WTC11 (cell line): ENCODE measurements at regions not wholly inside any gene's neighbourhood (a gene's known extent, or its start where the extent isn't known, plus 50 kb on each side); places are given as distances from the start of the nearest gene placed in this dataset.

ENCODE experiments used
- ATAC-seq: fragments of 200-7000 bp; cut with Tn5 transposase; 2 replicates; pipeline ENCODE4 v1.10.0; 2021; ENCODE audit warnings: mild to moderate bottlenecking, moderate library complexity
- CTCF ChIA-PET: fragments of 300-600 bp; sonication (Branson Sonifier 250); formaldehyde crosslinking; loops from one replicate; lab custom pipeline; 2021; ENCODE audit warnings: antibody characterized with exemption; lab: Charles Lee
- POLR2A ChIA-PET: fragments of 350-600 bp; sonication (Branson Sonifier 250); formaldehyde crosslinking; loops from one replicate; lab custom pipeline; 2021; ENCODE audit warnings: antibody characterized with exemption; lab: Charles Lee
- DNase-seq: peaks from one replicate; pipeline ENCODE4 v3.0.0; 2021; ENCODE audit warnings: low spot score
- H3K27ac Mint-ChIP-seq: 2 replicates; pipeline ENCODE4 v1.8.0; 2021; ENCODE audit warnings: mixed read lengths
- H3K27me3 Mint-ChIP-seq: 2 replicates; pipeline ENCODE4 v1.8.0; 2021; ENCODE audit warnings: low read depth, mild to moderate bottlenecking, moderate library complexity, mixed read lengths
- H3K36me3 Mint-ChIP-seq: 2 replicates; pipeline ENCODE4 v1.8.0; 2021; ENCODE audit warnings: mixed read lengths
- H3K4me1 Mint-ChIP-seq: 2 replicates; pipeline ENCODE4 v1.8.0; 2022; ENCODE audit warnings: mixed read lengths
- H3K4me3 Mint-ChIP-seq: 2 replicates; pipeline ENCODE4 v1.8.0; 2021; ENCODE audit warnings: mild to moderate bottlenecking, moderate library complexity, mixed read lengths
- H3K9me3 Mint-ChIP-seq: 2 replicates; pipeline ENCODE4 v1.8.0; 2021; ENCODE audit warnings: mixed read lengths
- ESRRA ChIP-seq: sonication (generic); formaldehyde crosslinking; IDR thresholded peaks from 2 replicates; pipeline ENCODE4 v1.8.1; 2022; ENCODE audit warnings: mild to moderate bottlenecking, missing genetic modification reagents, borderline replicate concordance
- JAZF1 ChIP-seq: fragments of 250-450 bp; sonication (Bioruptor Pico); IDR thresholded peaks from 2 replicates; pipeline ENCODE4 v1.9.0; 2021; ENCODE audit warnings: moderate library complexity, mild to moderate bottlenecking, inconsistent platforms
- MXD4 ChIP-seq: fragments of 250-450 bp; sonication (Bioruptor Pico); IDR thresholded peaks from 2 replicates; pipeline ENCODE4 v1.8.0; 2021; ENCODE audit warnings: mild to moderate bottlenecking, moderate library complexity, borderline replicate concordance
- NFYB ChIP-seq: sonication (generic); formaldehyde crosslinking; conservative IDR thresholded peaks from 2 replicates; pipeline ENCODE4 v1.8.0; 2022; ENCODE audit warnings: low read depth, missing genetic modification reagents
- NR3C1 ChIP-seq: sonication (generic); formaldehyde crosslinking; conservative IDR thresholded peaks from 2 replicates; pipeline ENCODE4 v1.8.1; 2023; ENCODE audit warnings: low read depth, mild to moderate bottlenecking, missing genetic modification reagents
- OVOL2 ChIP-seq: fragments of 250-450 bp; sonication (Bioruptor Pico); IDR thresholded peaks from 2 replicates; pipeline ENCODE4 v1.9.0; 2021; ENCODE audit warnings: mild to moderate bottlenecking, borderline replicate concordance
- SMAD4 ChIP-seq: sonication (generic); formaldehyde crosslinking; IDR thresholded peaks from 2 replicates; pipeline ENCODE4 v1.8.0; 2022; ENCODE audit warnings: mild to moderate bottlenecking, missing genetic modification reagents
- TCF7 ChIP-seq: sonication (generic); formaldehyde crosslinking; IDR thresholded peaks from 2 replicates; pipeline ENCODE4 v1.8.0; 2022; ENCODE audit warnings: mild to moderate bottlenecking, low read depth, missing genetic modification reagents, moderate library complexity
- TEAD1 ChIP-seq: sonication (generic); formaldehyde crosslinking; IDR thresholded peaks from 2 replicates; pipeline ENCODE4 v1.8.0; 2022; ENCODE audit warnings: mild to moderate bottlenecking, missing genetic modification reagents
- TP53 ChIP-seq: sonication (generic); formaldehyde crosslinking; IDR thresholded peaks from 2 replicates; pipeline ENCODE4 v1.8.1; 2023; ENCODE audit warnings: mild to moderate bottlenecking, missing genetic modification reagents
- ZNF121 ChIP-seq: sonication (generic); formaldehyde crosslinking; IDR thresholded peaks from 2 replicates; pipeline ENCODE4 v1.8.0; 2023; ENCODE audit warnings: missing genetic modification reagents
- ZNF138 ChIP-seq: sonication (generic); formaldehyde crosslinking; conservative IDR thresholded peaks from 2 replicates; pipeline ENCODE4 v1.8.1; 2022; ENCODE audit warnings: mild to moderate bottlenecking, moderate library complexity, missing genetic modification reagents
- ZNF219 ChIP-seq: sonication (generic); formaldehyde crosslinking; IDR thresholded peaks from 2 replicates; pipeline ENCODE4 v1.8.0; 2023; ENCODE audit warnings: missing genetic modification reagents, mild to moderate bottlenecking, borderline replicate concordance
- ZNF263 ChIP-seq: sonication (generic); formaldehyde crosslinking; IDR thresholded peaks from 2 replicates; pipeline ENCODE4 v1.8.1; 2022; ENCODE audit warnings: low read depth, mild to moderate bottlenecking, moderate library complexity, missing genetic modification reagents
- TF ChIP-seq, protein P1 (sequence below): sonication (generic); formaldehyde crosslinking; IDR thresholded peaks from 2 replicates; pipeline ENCODE4 v1.8.1; 2023; ENCODE audit warnings: mild to moderate bottlenecking, missing genetic modification reagents, moderate library complexity
- TF ChIP-seq, protein P2 (sequence below): fragments of 250-450 bp; sonication (Bioruptor Pico); IDR thresholded peaks from 2 replicates; pipeline ENCODE4 v1.9.0; 2021; ENCODE audit warnings: moderate library complexity, mild to moderate bottlenecking, inconsistent platforms, borderline replicate concordance
- TF ChIP-seq, protein P3 (sequence below): sonication (generic); formaldehyde crosslinking; IDR thresholded peaks from 2 replicates; pipeline ENCODE4 v1.8.0; 2022; ENCODE audit warnings: mild to moderate bottlenecking, missing genetic modification reagents
- TF ChIP-seq, protein P4 (sequence below): sonication (generic); formaldehyde crosslinking; IDR thresholded peaks from 2 replicates; pipeline ENCODE4 v1.8.1; 2022; ENCODE audit warnings: low read depth, missing genetic modification reagents, borderline replicate concordance
- TF ChIP-seq, protein P5 (sequence below): sonication (generic); formaldehyde crosslinking; IDR thresholded peaks from 2 replicates; pipeline ENCODE4 v1.8.1; 2022; ENCODE audit warnings: mild to moderate bottlenecking, missing genetic modification reagents, moderate library complexity, borderline replicate concordance
- TF ChIP-seq, protein P6 (sequence below): sonication (generic); formaldehyde crosslinking; IDR thresholded peaks from 2 replicates; pipeline ENCODE4 v1.8.0; 2023; ENCODE audit warnings: mild to moderate bottlenecking, missing genetic modification reagents

DNA sequence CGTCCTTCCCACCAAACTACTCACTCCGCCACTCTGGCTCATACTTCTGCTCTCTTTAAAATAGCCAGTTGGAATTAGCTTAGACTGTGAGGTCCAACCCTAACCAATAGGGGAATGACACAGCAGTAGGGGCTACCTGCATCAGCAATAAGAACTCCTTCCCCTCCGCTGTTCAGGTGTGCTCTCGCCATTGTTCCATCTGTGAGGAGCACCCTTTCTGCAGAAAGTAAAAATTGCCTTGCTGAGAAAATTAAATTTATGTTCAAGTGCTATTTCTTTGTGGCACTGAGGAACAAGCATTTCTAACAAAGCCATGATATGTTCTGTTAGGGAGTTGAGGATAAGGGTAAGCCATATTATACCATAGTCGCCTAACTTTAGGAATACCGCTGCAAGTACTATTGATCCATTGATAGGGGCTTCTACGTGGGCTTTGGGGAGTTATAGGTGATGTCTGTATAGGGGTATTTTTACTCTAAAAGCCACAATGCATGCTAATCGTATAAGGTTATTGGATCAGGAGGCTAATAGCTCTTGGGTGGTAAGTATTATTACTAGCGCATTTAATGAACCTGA is 1269.5 kb downstream of the TYW1 start:
- POLR2A ChIA-PET: no interaction called here
- no peak for ATAC-seq
- Mint-ChIP-seq H3K9me3 (peaks cover 37% of the 10 kb centered on the region), H3K4me1 (no peaks in the 10 kb centered on the region), H3K4me3 (no peak overlapping the region), H3K27ac (no peak overlapping the region), H3K36me3 (peaks cover 34% of the 10 kb centered on the region), H3K27me3 (peaks cover 8% of the 10 kb centered on the region)
- DNase-seq: no peak
- CTCF ChIA-PET: no interaction called here
- TF ChIP-seq, protein P1, sequence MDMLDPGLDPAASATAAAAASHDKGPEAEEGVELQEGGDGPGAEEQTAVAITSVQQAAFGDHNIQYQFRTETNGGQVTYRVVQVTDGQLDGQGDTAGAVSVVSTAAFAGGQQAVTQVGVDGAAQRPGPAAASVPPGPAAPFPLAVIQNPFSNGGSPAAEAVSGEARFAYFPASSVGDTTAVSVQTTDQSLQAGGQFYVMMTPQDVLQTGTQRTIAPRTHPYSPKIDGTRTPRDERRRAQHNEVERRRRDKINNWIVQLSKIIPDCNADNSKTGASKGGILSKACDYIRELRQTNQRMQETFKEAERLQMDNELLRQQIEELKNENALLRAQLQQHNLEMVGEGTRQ: no peak
- TF ChIP-seq NR3C1 (CRISPR knock-in tag) (no peak), ESRRA (CRISPR knock-in tag) (no peak), ZNF263 (CRISPR knock-in tag) (no peak), TEAD1 (CRISPR knock-in tag) (no peak), TCF7 (no peak), ZNF219 (CRISPR knock-in tag) (no peak), MXD4 (CRISPR knock-in tag) (no peak), JAZF1 (CRISPR knock-in tag) (no peak), ZNF121 (no peak), TP53 (CRISPR knock-in tag) (no peak), ZNF138 (CRISPR knock-in tag) (no peak), NFYB (CRISPR knock-in tag) (no peak), OVOL2 (no peak), SMAD4 (CRISPR knock-in tag) (no peak)
- TF ChIP-seq, protein P2, sequence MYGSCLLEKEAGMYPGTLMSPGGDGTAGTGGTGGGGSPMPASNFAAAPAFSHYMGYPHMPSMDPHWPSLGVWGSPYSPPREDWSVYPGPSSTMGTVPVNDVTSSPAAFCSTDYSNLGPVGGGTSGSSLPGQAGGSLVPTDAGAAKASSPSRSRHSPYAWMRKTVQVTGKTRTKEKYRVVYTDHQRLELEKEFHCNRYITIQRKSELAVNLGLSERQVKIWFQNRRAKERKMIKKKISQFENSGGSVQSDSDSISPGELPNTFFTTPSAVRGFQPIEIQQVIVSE (CRISPR knock-in tag): no peak
- TF ChIP-seq, protein P3, sequence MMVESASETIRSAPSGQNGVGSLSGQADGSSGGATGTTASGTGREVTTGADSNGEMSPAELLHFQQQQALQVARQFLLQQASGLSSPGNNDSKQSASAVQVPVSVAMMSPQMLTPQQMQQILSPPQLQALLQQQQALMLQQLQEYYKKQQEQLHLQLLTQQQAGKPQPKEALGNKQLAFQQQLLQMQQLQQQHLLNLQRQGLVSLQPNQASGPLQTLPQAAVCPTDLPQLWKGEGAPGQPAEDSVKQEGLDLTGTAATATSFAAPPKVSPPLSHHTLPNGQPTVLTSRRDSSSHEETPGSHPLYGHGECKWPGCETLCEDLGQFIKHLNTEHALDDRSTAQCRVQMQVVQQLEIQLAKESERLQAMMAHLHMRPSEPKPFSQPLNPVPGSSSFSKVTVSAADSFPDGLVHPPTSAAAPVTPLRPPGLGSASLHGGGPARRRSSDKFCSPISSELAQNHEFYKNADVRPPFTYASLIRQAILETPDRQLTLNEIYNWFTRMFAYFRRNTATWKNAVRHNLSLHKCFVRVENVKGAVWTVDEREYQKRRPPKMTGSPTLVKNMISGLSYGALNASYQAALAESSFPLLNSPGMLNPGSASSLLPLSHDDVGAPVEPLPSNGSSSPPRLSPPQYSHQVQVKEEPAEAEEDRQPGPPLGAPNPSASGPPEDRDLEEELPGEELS (CRISPR knock-in tag): no peak
- TF ChIP-seq, protein P4, sequence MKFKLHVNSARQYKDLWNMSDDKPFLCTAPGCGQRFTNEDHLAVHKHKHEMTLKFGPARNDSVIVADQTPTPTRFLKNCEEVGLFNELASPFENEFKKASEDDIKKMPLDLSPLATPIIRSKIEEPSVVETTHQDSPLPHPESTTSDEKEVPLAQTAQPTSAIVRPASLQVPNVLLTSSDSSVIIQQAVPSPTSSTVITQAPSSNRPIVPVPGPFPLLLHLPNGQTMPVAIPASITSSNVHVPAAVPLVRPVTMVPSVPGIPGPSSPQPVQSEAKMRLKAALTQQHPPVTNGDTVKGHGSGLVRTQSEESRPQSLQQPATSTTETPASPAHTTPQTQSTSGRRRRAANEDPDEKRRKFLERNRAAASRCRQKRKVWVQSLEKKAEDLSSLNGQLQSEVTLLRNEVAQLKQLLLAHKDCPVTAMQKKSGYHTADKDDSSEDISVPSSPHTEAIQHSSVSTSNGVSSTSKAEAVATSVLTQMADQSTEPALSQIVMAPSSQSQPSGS (CRISPR knock-in tag): no peak
- TF ChIP-seq, protein P5, sequence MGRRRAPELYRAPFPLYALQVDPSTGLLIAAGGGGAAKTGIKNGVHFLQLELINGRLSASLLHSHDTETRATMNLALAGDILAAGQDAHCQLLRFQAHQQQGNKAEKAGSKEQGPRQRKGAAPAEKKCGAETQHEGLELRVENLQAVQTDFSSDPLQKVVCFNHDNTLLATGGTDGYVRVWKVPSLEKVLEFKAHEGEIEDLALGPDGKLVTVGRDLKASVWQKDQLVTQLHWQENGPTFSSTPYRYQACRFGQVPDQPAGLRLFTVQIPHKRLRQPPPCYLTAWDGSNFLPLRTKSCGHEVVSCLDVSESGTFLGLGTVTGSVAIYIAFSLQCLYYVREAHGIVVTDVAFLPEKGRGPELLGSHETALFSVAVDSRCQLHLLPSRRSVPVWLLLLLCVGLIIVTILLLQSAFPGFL (CRISPR knock-in tag): no peak
- TF ChIP-seq, protein P6, sequence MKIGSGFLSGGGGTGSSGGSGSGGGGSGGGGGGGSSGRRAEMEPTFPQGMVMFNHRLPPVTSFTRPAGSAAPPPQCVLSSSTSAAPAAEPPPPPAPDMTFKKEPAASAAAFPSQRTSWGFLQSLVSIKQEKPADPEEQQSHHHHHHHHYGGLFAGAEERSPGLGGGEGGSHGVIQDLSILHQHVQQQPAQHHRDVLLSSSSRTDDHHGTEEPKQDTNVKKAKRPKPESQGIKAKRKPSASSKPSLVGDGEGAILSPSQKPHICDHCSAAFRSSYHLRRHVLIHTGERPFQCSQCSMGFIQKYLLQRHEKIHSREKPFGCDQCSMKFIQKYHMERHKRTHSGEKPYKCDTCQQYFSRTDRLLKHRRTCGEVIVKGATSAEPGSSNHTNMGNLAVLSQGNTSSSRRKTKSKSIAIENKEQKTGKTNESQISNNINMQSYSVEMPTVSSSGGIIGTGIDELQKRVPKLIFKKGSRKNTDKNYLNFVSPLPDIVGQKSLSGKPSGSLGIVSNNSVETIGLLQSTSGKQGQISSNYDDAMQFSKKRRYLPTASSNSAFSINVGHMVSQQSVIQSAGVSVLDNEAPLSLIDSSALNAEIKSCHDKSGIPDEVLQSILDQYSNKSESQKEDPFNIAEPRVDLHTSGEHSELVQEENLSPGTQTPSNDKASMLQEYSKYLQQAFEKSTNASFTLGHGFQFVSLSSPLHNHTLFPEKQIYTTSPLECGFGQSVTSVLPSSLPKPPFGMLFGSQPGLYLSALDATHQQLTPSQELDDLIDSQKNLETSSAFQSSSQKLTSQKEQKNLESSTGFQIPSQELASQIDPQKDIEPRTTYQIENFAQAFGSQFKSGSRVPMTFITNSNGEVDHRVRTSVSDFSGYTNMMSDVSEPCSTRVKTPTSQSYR (CRISPR knock-in tag): no peak
